GM12878 (cell line): ENCODE measurements at regions not wholly inside any gene's neighbourhood (a gene's known extent, or its start where the extent isn't known, plus 50 kb on each side); places are given as distances from the start of the nearest gene placed in this dataset.

ENCODE experiments used
- ASH2L ChIP-seq: fragments of 300-600, 200-600 bp; sonication (generic); IDR thresholded peaks from 2 replicates; pipeline ENCODE4 v1.6.1; 2017; ENCODE audit warnings: low read depth, mild to moderate bottlenecking, borderline replicate concordance
- POLR2AphosphoS5 ChIP-seq: IDR thresholded peaks from 2 replicates; pipeline ENCODE4 v1.6.1; 2011; ENCODE audit warnings: mild to moderate bottlenecking, low read length, inconsistent platforms
- STAT1 ChIP-seq: fragments of 450-650 bp; conservative IDR thresholded peaks from 2 replicates; pipeline ENCODE4 v1.6.1; 2014; ENCODE audit warnings: antibody characterized with exemption, mild to moderate bottlenecking
- ZNF274 ChIP-seq: IDR thresholded peaks from one replicate; pipeline ENCODE4 v1.8.0; 2011; ENCODE audit not compliant: insufficient read length, insufficient read depth
- TF ChIP-seq, protein P1 (sequence below): fragments of 450-650 bp; IDR thresholded peaks from 2 replicates; pipeline ENCODE4 v1.6.1; 2017; ENCODE audit warnings: mild to moderate bottlenecking

DNA sequence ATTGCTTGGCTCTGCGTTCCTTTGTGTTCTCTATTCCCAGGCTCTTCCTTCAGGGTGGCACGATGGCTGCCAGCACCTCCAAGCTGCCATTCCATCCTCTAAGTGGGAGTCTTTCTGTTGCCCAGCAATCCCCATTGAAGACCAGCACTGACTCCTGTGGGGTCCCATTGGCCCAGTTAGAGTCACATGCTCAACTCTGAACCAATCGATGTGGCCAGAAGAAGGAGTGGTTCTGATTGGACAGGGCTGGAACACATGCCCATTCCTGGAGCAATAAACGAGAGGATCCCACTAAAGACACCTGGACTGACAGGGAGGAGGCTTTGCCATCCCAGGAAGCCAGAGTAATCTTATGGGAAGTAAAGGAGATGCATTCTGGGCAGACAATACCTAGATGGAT is 97.2 kb upstream of the IGSF21 start:
- TF ChIP-seq STAT1 (no peak), ASH2L (no peak), POLR2AphosphoS5 (no peak), ZNF274 (no peak)
- TF ChIP-seq, protein P1, sequence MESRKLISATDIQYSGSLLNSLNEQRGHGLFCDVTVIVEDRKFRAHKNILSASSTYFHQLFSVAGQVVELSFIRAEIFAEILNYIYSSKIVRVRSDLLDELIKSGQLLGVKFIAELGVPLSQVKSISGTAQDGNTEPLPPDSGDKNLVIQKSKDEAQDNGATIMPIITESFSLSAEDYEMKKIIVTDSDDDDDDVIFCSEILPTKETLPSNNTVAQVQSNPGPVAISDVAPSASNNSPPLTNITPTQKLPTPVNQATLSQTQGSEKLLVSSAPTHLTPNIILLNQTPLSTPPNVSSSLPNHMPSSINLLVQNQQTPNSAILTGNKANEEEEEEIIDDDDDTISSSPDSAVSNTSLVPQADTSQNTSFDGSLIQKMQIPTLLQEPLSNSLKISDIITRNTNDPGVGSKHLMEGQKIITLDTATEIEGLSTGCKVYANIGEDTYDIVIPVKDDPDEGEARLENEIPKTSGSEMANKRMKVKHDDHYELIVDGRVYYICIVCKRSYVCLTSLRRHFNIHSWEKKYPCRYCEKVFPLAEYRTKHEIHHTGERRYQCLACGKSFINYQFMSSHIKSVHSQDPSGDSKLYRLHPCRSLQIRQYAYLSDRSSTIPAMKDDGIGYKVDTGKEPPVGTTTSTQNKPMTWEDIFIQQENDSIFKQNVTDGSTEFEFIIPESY, result no peak
